ENCODE measurements at regions not wholly inside any gene's neighbourhood (a gene's known extent, or its start where the extent isn't known, plus 50 kb on each side); places are given as distances from the start of the nearest gene placed in this dataset.

- ChIA-PET POLR2A (no interaction called here), CTCF (interaction anchor here (1.4 kb wide), 1 partner anchor 25 kb away, joined by 6 read pairs; no protein-coding TSS in a partner anchor)
- TF ChIP-seq ATF2 (tag by site-specific recombination; IDR thresholded peaks at IDR 0.05; ENCODE audit: low read depth) (no peak), ZBTB11 (tag by site-specific recombination; conservative IDR thresholded peaks at IDR 0.05; ENCODE audit: low read depth) (no peak), YY1 (tag by site-specific recombination; IDR thresholded peaks at IDR 0.05) (no peak), SALL2 (tag by site-specific recombination; IDR thresholded peaks at IDR 0.05; ENCODE audit: borderline replicate concordance) (no peak)
- Histone ChIP-seq H3K9me3 (ENCODE audit: control insufficient read depth, insufficient read depth, low read depth, low read length) (no peaks in the 10 kb centered on the region), H3K27ac (ENCODE audit: extremely low read depth, low read depth, low read length) (no peak overlapping the region), H3K4me1 (ENCODE audit: control insufficient read depth, insufficient read depth, low read length) (no peaks in the 10 kb centered on the region), H3K4me3 (ENCODE audit: low read depth, low read length) (no peak overlapping the region), H3K36me3 (ENCODE audit: control insufficient read depth in 2 of 2, insufficient read depth in 1 of 2, low read length in 2 of 2) (no peaks in the 10 kb centered on the region)
Measured at GRCh38 chr22:49608228-49608627, 219.4 kb downstream of the BRD1 start.

- CTCF ChIA-PET = interaction anchor here (1.4 kb wide), 1 partner anchor 25 kb away, joined by 6 read pairs; no protein-coding TSS in a partner anchor
- POLR2A ChIA-PET = no interaction called here
- Histone ChIP-seq H3K4me1 (ENCODE audit: control insufficient read depth, insufficient read depth, low read length) (no peaks in the 10 kb centered on the region), H3K36me3 (ENCODE audit: control insufficient read depth in 2 of 2, insufficient read depth in 1 of 2, low read length in 2 of 2) (no peaks in the 10 kb centered on the region), H3K27ac (ENCODE audit: extremely low read depth, low read depth, low read length) (no peak overlapping the region), H3K9me3 (ENCODE audit: control insufficient read depth, insufficient read depth, low read depth, low read length) (no peaks in the 10 kb centered on the region), H3K4me3 (ENCODE audit: low read depth, low read length) (no peak overlapping the region)
- TF ChIP-seq PRDM6 (tag by site-specific recombination; IDR thresholded peaks at IDR 0.05) = no peak
- TF ChIP-seq ZFP37 (tag by site-specific recombination; IDR thresholded peaks at IDR 0.05) = no peak
- TF ChIP-seq ZBTB48 (tag by site-specific recombination; IDR thresholded peaks at IDR 0.05) = no peak
- TF ChIP-seq ZNF501 (tag by site-specific recombination; IDR thresholded peaks at IDR 0.05) = no peak
- no peak for TF ChIP-seq GFI1B (tag by site-specific recombination; IDR thresholded peaks at IDR 0.05)
- TF ChIP-seq ZNF10 (tag by site-specific recombination; IDR thresholded peaks at IDR 0.05) = no peak
- no peak for TF ChIP-seq ZNF266 (tag by site-specific recombination; IDR thresholded peaks at IDR 0.05; ENCODE audit: low read depth)
- no peak for TF ChIP-seq ZNF529 (tag by site-specific recombination; IDR thresholded peaks at IDR 0.05; ENCODE audit: insufficient replicate concordance)
- TF ChIP-seq ZNF404 (tag by site-specific recombination; IDR thresholded peaks at IDR 0.05) = no peak
- no peak for TF ChIP-seq GLI4 (tag by site-specific recombination; IDR thresholded peaks at IDR 0.05)
Measured at GRCh38 chr22:49607821-49608220, 219.9 kb downstream of the BRD1 start.

- H3K36me3 ChIP-seq (ENCODE audit: control insufficient read depth in 2 of 2, insufficient read depth in 1 of 2, low read length in 2 of 2) = no peaks in the 10 kb centered on the region
- ChIA-PET POLR2A (no interaction called here), CTCF (no interaction called here)
- H3K4me3 ChIP-seq (ENCODE audit: low read depth, low read length) = no peak overlapping the region
- H3K4me1 ChIP-seq (ENCODE audit: control insufficient read depth, insufficient read depth, low read length) = no peaks in the 10 kb centered on the region
- no peaks in the 10 kb centered on the region for H3K9me3 ChIP-seq (ENCODE audit: control insufficient read depth, insufficient read depth, low read depth, low read length)
- H3K27ac ChIP-seq (ENCODE audit: extremely low read depth, low read depth, low read length) = no peak overlapping the region
- TF ChIP-seq ZFP3 (tag by site-specific recombination; IDR thresholded peaks at IDR 0.05; ENCODE audit: low read depth) (no peak), KLF17 (tag by site-specific recombination; IDR thresholded peaks at IDR 0.05) (no peak), MZF1 (tag by site-specific recombination; IDR thresholded peaks at IDR 0.05; ENCODE audit: borderline replicate concordance) (no peak), KLF7 (tag by site-specific recombination; IDR thresholded peaks at IDR 0.05; ENCODE audit: borderline replicate concordance) (no peak)
Measured at GRCh38 chr22:49606562-49607290, 220.9 kb downstream of the BRD1 start.
